ENCODE measurements at regions not wholly inside any gene's neighbourhood (a gene's known extent, or its start where the extent isn't known, plus 50 kb on each side); places are given as distances from the start of the nearest gene placed in this dataset.

DNA sequence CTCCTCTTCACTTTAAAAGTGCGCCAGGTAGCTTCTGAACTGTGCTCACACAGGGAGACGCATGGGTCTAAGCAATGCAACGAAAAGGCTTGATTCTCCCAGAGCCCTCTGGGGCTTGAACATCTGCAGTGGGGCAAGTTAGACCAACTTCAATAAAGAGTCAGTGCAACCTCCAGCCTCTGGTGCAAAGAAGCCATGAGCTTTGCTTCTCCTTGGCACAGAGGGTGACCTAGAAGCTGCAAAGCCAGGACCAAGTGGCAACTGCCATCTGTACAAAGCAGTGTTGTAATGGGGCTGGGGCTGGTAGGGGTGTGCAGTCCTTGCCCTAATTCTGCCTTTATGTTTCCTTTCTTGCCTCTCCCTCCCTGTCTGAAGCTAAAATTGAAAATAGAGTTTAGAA, 219.0 kb upstream of the CD96 start (continued):
- TF ChIP-seq, protein P1, sequence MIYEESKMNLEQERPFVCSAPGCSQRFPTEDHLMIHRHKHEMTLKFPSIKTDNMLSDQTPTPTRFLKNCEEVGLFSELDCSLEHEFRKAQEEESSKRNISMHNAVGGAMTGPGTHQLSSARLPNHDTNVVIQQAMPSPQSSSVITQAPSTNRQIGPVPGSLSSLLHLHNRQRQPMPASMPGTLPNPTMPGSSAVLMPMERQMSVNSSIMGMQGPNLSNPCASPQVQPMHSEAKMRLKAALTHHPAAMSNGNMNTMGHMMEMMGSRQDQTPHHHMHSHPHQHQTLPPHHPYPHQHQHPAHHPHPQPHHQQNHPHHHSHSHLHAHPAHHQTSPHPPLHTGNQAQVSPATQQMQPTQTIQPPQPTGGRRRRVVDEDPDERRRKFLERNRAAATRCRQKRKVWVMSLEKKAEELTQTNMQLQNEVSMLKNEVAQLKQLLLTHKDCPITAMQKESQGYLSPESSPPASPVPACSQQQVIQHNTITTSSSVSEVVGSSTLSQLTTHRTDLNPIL (CRISPR knock-in tag; IDR thresholded peaks at IDR 0.05; ENCODE audit: low read depth), result no peak
- no peak for TF ChIP-seq TCF4 (CRISPR knock-in tag; IDR thresholded peaks at IDR 0.05; ENCODE audit: borderline replicate concordance)

DNA sequence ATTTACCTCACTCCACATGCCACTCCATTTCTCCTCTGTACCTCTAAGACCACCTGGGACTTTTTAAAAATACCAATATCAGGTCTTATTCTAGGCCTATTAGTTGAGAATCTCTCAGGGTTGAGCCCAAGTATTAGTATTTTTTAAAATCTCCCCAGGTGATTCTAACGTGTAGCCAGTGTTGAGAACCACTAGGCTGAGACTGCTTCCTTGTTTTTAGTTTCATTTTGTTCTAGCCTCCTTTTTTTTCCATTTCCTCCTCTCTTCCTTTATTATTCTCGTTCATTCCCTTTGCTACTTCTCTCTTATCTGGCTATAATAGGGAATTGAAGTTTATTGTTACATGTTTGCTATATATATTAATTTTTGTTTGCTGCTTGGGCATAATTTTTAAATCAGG, 217.8 kb upstream of the CD96 start:
- no peak for ATAC-seq
- TF ChIP-seq CSDC2 (CRISPR knock-in tag; IDR thresholded peaks at IDR 0.05) (no peak), GLIS3 (CRISPR knock-in tag; IDR thresholded peaks at IDR 0.05) (no peak), PPARA (CRISPR knock-in tag; IDR thresholded peaks at IDR 0.05; ENCODE audit: borderline replicate concordance) (no peak), ZNF70 (CRISPR knock-in tag; IDR thresholded peaks at IDR 0.05) (no peak)
- TF ChIP-seq, protein P2, sequence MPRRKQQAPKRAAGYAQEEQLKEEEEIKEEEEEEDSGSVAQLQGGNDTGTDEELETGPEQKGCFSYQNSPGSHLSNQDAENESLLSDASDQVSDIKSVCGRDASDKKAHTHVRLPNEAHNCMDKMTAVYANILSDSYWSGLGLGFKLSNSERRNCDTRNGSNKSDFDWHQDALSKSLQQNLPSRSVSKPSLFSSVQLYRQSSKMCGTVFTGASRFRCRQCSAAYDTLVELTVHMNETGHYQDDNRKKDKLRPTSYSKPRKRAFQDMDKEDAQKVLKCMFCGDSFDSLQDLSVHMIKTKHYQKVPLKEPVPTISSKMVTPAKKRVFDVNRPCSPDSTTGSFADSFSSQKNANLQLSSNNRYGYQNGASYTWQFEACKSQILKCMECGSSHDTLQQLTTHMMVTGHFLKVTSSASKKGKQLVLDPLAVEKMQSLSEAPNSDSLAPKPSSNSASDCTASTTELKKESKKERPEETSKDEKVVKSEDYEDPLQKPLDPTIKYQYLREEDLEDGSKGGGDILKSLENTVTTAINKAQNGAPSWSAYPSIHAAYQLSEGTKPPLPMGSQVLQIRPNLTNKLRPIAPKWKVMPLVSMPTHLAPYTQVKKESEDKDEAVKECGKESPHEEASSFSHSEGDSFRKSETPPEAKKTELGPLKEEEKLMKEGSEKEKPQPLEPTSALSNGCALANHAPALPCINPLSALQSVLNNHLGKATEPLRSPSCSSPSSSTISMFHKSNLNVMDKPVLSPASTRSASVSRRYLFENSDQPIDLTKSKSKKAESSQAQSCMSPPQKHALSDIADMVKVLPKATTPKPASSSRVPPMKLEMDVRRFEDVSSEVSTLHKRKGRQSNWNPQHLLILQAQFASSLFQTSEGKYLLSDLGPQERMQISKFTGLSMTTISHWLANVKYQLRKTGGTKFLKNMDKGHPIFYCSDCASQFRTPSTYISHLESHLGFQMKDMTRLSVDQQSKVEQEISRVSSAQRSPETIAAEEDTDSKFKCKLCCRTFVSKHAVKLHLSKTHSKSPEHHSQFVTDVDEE (CRISPR knock-in tag; IDR thresholded peaks at IDR 0.05), result no peak
- TF ChIP-seq, protein P3, sequence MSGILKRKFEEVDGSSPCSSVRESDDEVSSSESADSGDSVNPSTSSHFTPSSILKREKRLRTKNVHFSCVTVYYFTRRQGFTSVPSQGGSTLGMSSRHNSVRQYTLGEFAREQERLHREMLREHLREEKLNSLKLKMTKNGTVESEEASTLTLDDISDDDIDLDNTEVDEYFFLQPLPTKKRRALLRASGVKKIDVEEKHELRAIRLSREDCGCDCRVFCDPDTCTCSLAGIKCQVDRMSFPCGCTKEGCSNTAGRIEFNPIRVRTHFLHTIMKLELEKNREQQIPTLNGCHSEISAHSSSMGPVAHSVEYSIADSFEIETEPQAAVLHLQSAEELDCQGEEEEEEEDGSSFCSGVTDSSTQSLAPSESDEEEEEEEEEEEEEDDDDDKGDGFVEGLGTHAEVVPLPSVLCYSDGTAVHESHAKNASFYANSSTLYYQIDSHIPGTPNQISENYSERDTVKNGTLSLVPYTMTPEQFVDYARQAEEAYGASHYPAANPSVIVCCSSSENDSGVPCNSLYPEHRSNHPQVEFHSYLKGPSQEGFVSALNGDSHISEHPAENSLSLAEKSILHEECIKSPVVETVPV (CRISPR knock-in tag; IDR thresholded peaks at IDR 0.05), result no peak

DNA sequence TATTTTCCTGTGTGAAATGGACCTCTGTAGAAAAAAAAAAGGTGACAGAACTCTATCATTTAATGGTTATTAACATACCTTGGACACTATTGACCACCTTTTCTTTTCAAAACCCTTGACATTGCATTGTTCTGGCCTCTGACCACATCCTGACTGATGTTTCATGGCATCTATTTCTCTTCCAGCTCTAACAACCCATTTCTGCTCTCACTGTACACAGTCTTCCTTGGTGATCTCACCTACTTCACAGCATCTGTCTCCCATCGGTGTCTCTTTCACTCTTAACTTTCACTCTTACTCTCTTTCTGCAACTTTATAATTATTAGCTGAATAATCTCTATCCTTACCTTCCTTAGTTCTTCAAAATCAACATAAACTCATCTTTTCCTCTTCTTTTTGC, 217.4 kb upstream of the CD96 start:
- ATAC-seq, result no peak

DNA sequence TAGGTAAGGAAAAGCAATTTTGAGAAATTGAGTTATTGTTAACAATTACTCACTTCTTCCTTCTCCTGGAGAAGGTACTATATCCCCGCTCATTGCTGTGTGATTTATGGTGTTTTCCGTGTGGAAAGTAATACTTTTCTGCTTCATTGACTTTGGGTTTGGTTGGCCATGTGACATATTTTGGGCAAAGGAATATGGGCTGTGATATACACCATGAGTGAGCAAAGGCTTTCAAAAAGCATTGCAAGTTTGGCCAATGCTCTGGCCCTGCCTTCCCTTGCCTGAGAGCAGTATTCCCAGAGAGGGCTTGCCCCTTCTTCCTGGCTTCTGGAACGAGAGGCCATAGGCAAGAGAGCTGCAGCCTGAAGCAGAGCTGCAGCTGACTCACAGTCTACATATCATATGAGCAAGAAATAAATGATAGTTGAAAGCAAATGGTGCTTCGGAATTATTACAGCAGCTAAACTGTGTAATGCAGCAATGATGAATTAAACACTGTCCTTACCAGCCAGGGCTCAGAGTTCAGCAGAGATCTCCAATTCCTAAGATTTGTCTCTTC, 216.8 kb upstream of the CD96 start:
- TF ChIP-seq ZC3H10 (CRISPR knock-in tag; IDR thresholded peaks at IDR 0.05), result no peak
- TF ChIP-seq ARNTL (CRISPR knock-in tag; IDR thresholded peaks at IDR 0.05; ENCODE audit: borderline replicate concordance, low read depth), result no peak
- ATAC-seq, result peak; percentile 60

More for the DNA sequence above, 217.4 kb upstream of the CD96 start:
- TF ChIP-seq ZNF70 (CRISPR knock-in tag; IDR thresholded peaks at IDR 0.05), result no peak
- no peak for TF ChIP-seq BACH2 (CRISPR knock-in tag; IDR thresholded peaks at IDR 0.05; ENCODE audit: borderline replicate concordance)
- TF ChIP-seq, protein P4, sequence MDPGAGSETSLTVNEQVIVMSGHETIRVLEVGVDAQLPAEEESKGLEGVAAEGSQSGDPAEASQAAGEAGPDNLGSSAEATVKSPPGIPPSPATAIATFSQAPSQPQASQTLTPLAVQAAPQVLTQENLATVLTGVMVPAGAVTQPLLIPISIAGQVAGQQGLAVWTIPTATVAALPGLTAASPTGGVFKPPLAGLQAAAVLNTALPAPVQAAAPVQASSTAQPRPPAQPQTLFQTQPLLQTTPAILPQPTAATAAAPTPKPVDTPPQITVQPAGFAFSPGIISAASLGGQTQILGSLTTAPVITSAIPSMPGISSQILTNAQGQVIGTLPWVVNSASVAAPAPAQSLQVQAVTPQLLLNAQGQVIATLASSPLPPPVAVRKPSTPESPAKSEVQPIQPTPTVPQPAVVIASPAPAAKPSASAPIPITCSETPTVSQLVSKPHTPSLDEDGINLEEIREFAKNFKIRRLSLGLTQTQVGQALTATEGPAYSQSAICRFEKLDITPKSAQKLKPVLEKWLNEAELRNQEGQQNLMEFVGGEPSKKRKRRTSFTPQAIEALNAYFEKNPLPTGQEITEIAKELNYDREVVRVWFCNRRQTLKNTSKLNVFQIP (CRISPR knock-in tag; IDR thresholded peaks at IDR 0.05; ENCODE audit: borderline replicate concordance, low read depth), result no peak
- TF ChIP-seq, protein P1 (CRISPR knock-in tag; IDR thresholded peaks at IDR 0.05; ENCODE audit: low read depth), result no peak
- TF ChIP-seq OSR1 (CRISPR knock-in tag; IDR thresholded peaks at IDR 0.05), result no peak
- TF ChIP-seq, protein P2 (CRISPR knock-in tag; IDR thresholded peaks at IDR 0.05), result no peak
- TF ChIP-seq ARNTL (CRISPR knock-in tag; IDR thresholded peaks at IDR 0.05; ENCODE audit: borderline replicate concordance, low read depth), result no peak
